SK-N-SH treated with all-trans-retinoic acid at 6 μM for 48 hours (cell line): ENCODE measurements at regions not wholly inside any gene's neighbourhood (a gene's known extent, or its start where the extent isn't known, plus 50 kb on each side); places are given as distances from the start of the nearest gene placed in this dataset.

ENCODE experiments used
- ATAC-seq: fragments of 200-7000 bp; cut with Tn5 transposase; 3 replicates; pipeline ENCODE4 v1.9.1; 2020; ENCODE audit warnings: mild to moderate bottlenecking, moderate library complexity
- ARNTL ChIP-seq: fragments of 450-650 bp; formaldehyde crosslinking; IDR thresholded peaks from 2 replicates; pipeline ENCODE4 v1.5.0; 2020; ENCODE audit warnings: low read depth, mild to moderate bottlenecking, moderate library complexity, borderline replicate concordance
- BACH2 ChIP-seq: fragments of 250-450 bp; sonication (Bioruptor Pico); IDR thresholded peaks from 2 replicates; pipeline ENCODE4 v1.9.0; 2021; ENCODE audit warnings: mild to moderate bottlenecking, borderline replicate concordance
- CREB5 ChIP-seq: fragments of 250-450 bp; sonication (Bioruptor Pico); IDR thresholded peaks from 2 replicates; pipeline ENCODE4 v1.5.1; 2020; ENCODE audit warnings: low read depth, mild to moderate bottlenecking, moderate library complexity
- CSDC2 ChIP-seq: fragments of 250-450 bp; sonication (Bioruptor Pico); IDR thresholded peaks from 2 replicates; pipeline ENCODE4 v1.5.0; 2020; ENCODE audit warnings: mild to moderate bottlenecking, moderate library complexity
- CSRNP3 ChIP-seq: fragments of 250-450 bp; sonication (Bioruptor Pico); IDR thresholded peaks from 2 replicates; pipeline ENCODE4 v1.5.1; 2021; ENCODE audit warnings: mild to moderate bottlenecking, moderate library complexity
- ESRRG ChIP-seq: fragments of 250-450 bp; sonication (Bioruptor Pico); IDR thresholded peaks from 2 replicates; pipeline ENCODE4 v1.6.1; 2021; ENCODE audit warnings: mild to moderate bottlenecking
- GLIS3 ChIP-seq: fragments of 250-450 bp; sonication (Bioruptor Pico); IDR thresholded peaks from 2 replicates; pipeline ENCODE4 v1.5.0; 2020; ENCODE audit warnings: mild to moderate bottlenecking, moderate library complexity
- PATZ1 ChIP-seq: fragments of 250-450 bp; sonication (Bioruptor Pico); IDR thresholded peaks from 2 replicates; pipeline ENCODE4 v1.8.0; 2020; ENCODE audit warnings: mild to moderate bottlenecking, moderate library complexity, borderline replicate concordance
- POU6F1 ChIP-seq: fragments of 250-450 bp; sonication (Bioruptor Pico); IDR thresholded peaks from 2 replicates; pipeline ENCODE4 v1.8.0; 2021; ENCODE audit warnings: low read depth, mild to moderate bottlenecking, moderate library complexity, borderline replicate concordance
- PPARA ChIP-seq: fragments of 250-450 bp; sonication (Bioruptor Pico); IDR thresholded peaks from 2 replicates; pipeline ENCODE4 v1.5.0; 2020; ENCODE audit warnings: mild to moderate bottlenecking, borderline replicate concordance
- RARB ChIP-seq: fragments of 250-450 bp; sonication (Bioruptor Pico); IDR thresholded peaks from 2 replicates; pipeline ENCODE4 v1.8.0; 2021; ENCODE audit warnings: mild to moderate bottlenecking, moderate library complexity
- SNAI2 ChIP-seq: fragments of 250-450 bp; sonication (Bioruptor Pico); IDR thresholded peaks from 2 replicates; pipeline ENCODE4 v1.5.0; 2020; ENCODE audit warnings: mild to moderate bottlenecking, moderate library complexity
- TSHZ2 ChIP-seq: fragments of 250-450 bp; sonication (Bioruptor Pico); IDR thresholded peaks from 2 replicates; pipeline ENCODE4 v1.5.0; 2020; ENCODE audit warnings: mild to moderate bottlenecking, moderate library complexity
- ZFP3 ChIP-seq: fragments of 250-450 bp; sonication (Bioruptor Pico); IDR thresholded peaks from 2 replicates; pipeline ENCODE4 v1.5.0; 2020; ENCODE audit warnings: mild to moderate bottlenecking, moderate library complexity
- ZFP30 ChIP-seq: fragments of 450-650 bp; formaldehyde crosslinking; IDR thresholded peaks from 2 replicates; pipeline ENCODE4 v1.5.0; 2022; ENCODE audit warnings: mild to moderate bottlenecking, moderate library complexity
- ZNF565 ChIP-seq: fragments of 450-650 bp; formaldehyde crosslinking; conservative IDR thresholded peaks from 2 replicates; pipeline ENCODE4 v1.5.0; 2020; ENCODE audit warnings: low read depth, mild to moderate bottlenecking, moderate library complexity
- ZNF70 ChIP-seq: fragments of 450-650 bp; formaldehyde crosslinking; IDR thresholded peaks from 2 replicates; pipeline ENCODE4 v1.5.0; 2020; ENCODE audit warnings: mild to moderate bottlenecking, moderate library complexity
- ZNF8 ChIP-seq: fragments of 450-650 bp; formaldehyde crosslinking; IDR thresholded peaks from 2 replicates; pipeline ENCODE4 v1.5.0; 2020; ENCODE audit warnings: mild to moderate bottlenecking, moderate library complexity

GRCh38 chr9:90088434-90088833 is 483.6 kb downstream of the GADD45G start (continued):
- no peak for TF ChIP-seq PATZ1 (CRISPR knock-in tag)
- no peak for TF ChIP-seq BACH2 (CRISPR knock-in tag)
- no peak for TF ChIP-seq GLIS3 (CRISPR knock-in tag)
- TF ChIP-seq ARNTL (CRISPR knock-in tag) = no peak
- no peak for TF ChIP-seq ZNF70 (CRISPR knock-in tag)
- TF ChIP-seq ESRRG (CRISPR knock-in tag) = no peak
- no peak for TF ChIP-seq CSDC2 (CRISPR knock-in tag)

GRCh38 chr9:90088856-90089255 is 484.0 kb downstream of the GADD45G start:
- TF ChIP-seq GLIS3 (CRISPR knock-in tag) (no peak), ZNF8 (CRISPR knock-in tag) (no peak)
- TF ChIP-seq, all 23 proteins: peak for 0
- ATAC-seq = no peak

GRCh38 chr9:90090997-90091396 is 486.2 kb downstream of the GADD45G start:
- no peak for ATAC-seq
- TF ChIP-seq GLIS3 (CRISPR knock-in tag) = no peak
- no peak for TF ChIP-seq CSRNP3 (CRISPR knock-in tag)
- no peak for TF ChIP-seq RARB (CRISPR knock-in tag)
- no peak for TF ChIP-seq CREB5 (CRISPR knock-in tag)
- TF ChIP-seq SNAI2 (CRISPR knock-in tag) = no peak
- TF ChIP-seq PATZ1 (CRISPR knock-in tag) = no peak
- no peak for TF ChIP-seq ZFP30 (CRISPR knock-in tag)
- TF ChIP-seq PPARA (CRISPR knock-in tag) = no peak
- TF ChIP-seq ZNF565 (CRISPR knock-in tag) = no peak
- TF ChIP-seq POU6F1 (CRISPR knock-in tag) = no peak
- no peak for TF ChIP-seq ZNF70 (CRISPR knock-in tag)
- no peak for TF ChIP-seq ZFP3 (CRISPR knock-in tag)
- TF ChIP-seq ARNTL (CRISPR knock-in tag) = no peak
- TF ChIP-seq TSHZ2 (CRISPR knock-in tag) = no peak
- TF ChIP-seq CSDC2 (CRISPR knock-in tag) = no peak
